CD14-positive monocyte (primary cell): ENCODE measurements at regions not wholly inside any gene's neighbourhood (a gene's known extent, or its start where the extent isn't known, plus 50 kb on each side); places are given as distances from the start of the nearest gene placed in this dataset.

ENCODE experiments used
- DNase-seq, 3 donors: peaks; one replicate each; pipeline ENCODE4 v3.0.0-alpha.2; 2011 to 2022
- H2AFZ ChIP-seq: 2 replicates; pipeline ENCODE4 v1.6.0; 2012; ENCODE audit warnings: mild to moderate bottlenecking, low read depth, low read length, inconsistent platforms; ENCODE audit not compliant: insufficient read depth, poor library complexity, severe bottlenecking
- H3K27ac ChIP-seq, 2 donors: 1 replicate in 1 of 2; 2 replicates in 1 of 2; pipeline ENCODE4 v1.5.1; 2012 to 2013; ENCODE audit warnings: low read length in 2 of 2, control low read depth in 1 of 2, inconsistent platforms in 1 of 2, low read depth in 1 of 2, mild to moderate bottlenecking in 1 of 2
- H3K27me3 ChIP-seq, 2 donors: one replicate each; pipeline versions ENCODE4 v1.6.0 to v1.6.1; 2011 to 2013; ENCODE audit warnings: low read length in 2 of 2; ENCODE audit not compliant: control insufficient read depth in 2 of 2, insufficient read depth in 2 of 2
- H3K36me3 ChIP-seq, 2 donors: replicated peaks in 1 of 2; 1 replicate in 1 of 2; 2 replicates in 1 of 2; pipeline versions ENCODE4 v1.5.1 to v1.6.1; 2012 to 2013; ENCODE audit warnings: low read length in 2 of 2, control low read depth in 1 of 2, inconsistent platforms in 1 of 2, mild to moderate bottlenecking in 1 of 2; ENCODE audit not compliant: insufficient read depth in 2 of 2, control insufficient read depth in 1 of 2
- H3K4me1 ChIP-seq, 2 donors: 1 replicate in 1 of 2; 2 replicates in 1 of 2; pipeline versions ENCODE4 v1.5.1 to v1.6.1; 2012 to 2013; ENCODE audit warnings: low read length in 2 of 2, control low read depth in 1 of 2, inconsistent platforms in 1 of 2, mild to moderate bottlenecking in 1 of 2, moderate library complexity in 1 of 2; ENCODE audit not compliant: insufficient read depth in 2 of 2, control insufficient read depth in 1 of 2
- H3K4me2 ChIP-seq: replicated peaks from 2 replicates; pipeline ENCODE3; 2012; ENCODE audit warnings: low read length, moderate library complexity, mild to moderate bottlenecking; ENCODE audit not compliant: poor library complexity, severe bottlenecking; ENCODE audit errors: extremely low read depth
- H3K4me3 ChIP-seq, 3 experiments: fragments of 200-600 bp in 1 of 3; sonication (generic) in 1 of 3; replicated peaks in 1 of 3; 1 replicate in 2 of 3; 2 replicates in 1 of 3; pipeline ENCODE4 v1.5.1; 2011 to 2013; ENCODE audit warnings: low read length in 3 of 3, mild to moderate bottlenecking in 3 of 3, control low read depth in 2 of 3, low read depth in 2 of 3, inconsistent platforms in 1 of 3, moderate library complexity in 1 of 3
- H3K79me2 ChIP-seq: 2 replicates; pipeline ENCODE4 v1.6.0; 2012; ENCODE audit warnings: mild to moderate bottlenecking, control low read depth, inconsistent platforms, low read length, moderate library complexity; ENCODE audit not compliant: insufficient read depth
- H3K9ac ChIP-seq: 2 replicates; pipeline ENCODE4 v1.6.0; 2017; ENCODE audit warnings: low read length, mild to moderate bottlenecking; ENCODE audit not compliant: insufficient read depth, poor library complexity, severe bottlenecking
- H3K9me3 ChIP-seq, 2 donors: replicated peaks in 1 of 2; 1 replicate in 1 of 2; 2 replicates in 1 of 2; pipeline versions ENCODE4 v1.5.1 to v1.6.1; 2012 to 2013; ENCODE audit warnings: low read length in 2 of 2, control low read depth in 1 of 2; ENCODE audit not compliant: control insufficient read depth in 1 of 2, insufficient read depth in 1 of 2
- H4K20me1 ChIP-seq: 2 replicates; pipeline ENCODE4 v1.6.0; 2012; ENCODE audit warnings: mild to moderate bottlenecking, low read length, control low read depth, moderate library complexity; ENCODE audit not compliant: insufficient read depth
- H3K27ac Mint-ChIP-seq, 7 donors: one replicate each; pipeline ENCODE4 v1.8.0; 2020; ENCODE audit warnings: mild to moderate bottlenecking in 7 of 7, mixed read lengths in 7 of 7, moderate library complexity in 6 of 7, inconsistent platforms in 2 of 7
- H3K27me3 Mint-ChIP-seq, 3 donors: one replicate each; pipeline ENCODE4 v1.8.0; 2021 to 2022; ENCODE audit warnings: low read depth in 3 of 3, mild to moderate bottlenecking in 3 of 3, mixed read lengths in 3 of 3, moderate library complexity in 3 of 3, inconsistent platforms in 1 of 3
- H3K36me3 Mint-ChIP-seq, 2 donors: one replicate each; pipeline ENCODE4 v1.8.0; 2020; ENCODE audit warnings: mixed read lengths in 2 of 2, inconsistent platforms in 1 of 2, mild to moderate bottlenecking in 1 of 2
- H3K4me1 Mint-ChIP-seq: one replicate; pipeline ENCODE4 v1.8.0; 2020; ENCODE audit warnings: mild to moderate bottlenecking, mixed read lengths
- H3K4me3 Mint-ChIP-seq, 2 donors: one replicate each; pipeline ENCODE4 v1.8.0; 2020; ENCODE audit warnings: mild to moderate bottlenecking in 2 of 2, mixed read lengths in 2 of 2, moderate library complexity in 1 of 2
- H3K9me3 Mint-ChIP-seq, 7 donors: one replicate each; pipeline ENCODE4 v1.8.0; 2020 to 2022; ENCODE audit warnings: mixed read lengths in 7 of 7, mild to moderate bottlenecking in 6 of 7, moderate library complexity in 6 of 7, inconsistent platforms in 2 of 7
- CTCF ChIP-seq: fragments of 200-600 bp; IDR thresholded peaks from one replicate; pipeline ENCODE4 v1.8.0; 2022; ENCODE audit warnings: antibody characterized with exemption, mild to moderate bottlenecking
- WGBS: methylation state at CpG from one replicate; pipeline ENCODE4 v1.1.5; 2013; ENCODE audit warnings: missing lambda C conversion rate; ENCODE audit not compliant: insufficient coverage; 5-methylcytosine and 5-hydroxymethylcytosine counted together
- intact Hi-C, 2 donors: fragments of 100-400 bp; cut with micrococcal nuclease; formaldehyde crosslinking; loops; one replicate each; pipeline versions ENCODE4 v1.15.0 to v1.15.1; 2023

- Histone ChIP-seq H3K9ac (no peak overlapping the region), H3K27me3 (no peaks in the 10 kb centered on the region), H3K4me2 (no peak overlapping the region), H2AFZ (no peak overlapping the region), H4K20me1 (no peaks in the 10 kb centered on the region), H3K36me3 (no peaks in the 10 kb centered on the region), H3K79me2 (no peaks in the 10 kb centered on the region), H3K4me3 (no peak overlapping the region), H3K27ac (no peak overlapping the region), H3K9me3 (no peaks in the 10 kb centered on the region), H3K4me1 (no peaks in the 10 kb centered on the region)
- Mint-ChIP-seq H3K9me3 (peaks cover 0 to 2% (median 0%) of the 10 kb centered on the region in 7 donors), H3K4me1 (no peaks in the 10 kb centered on the region), H3K27ac (no peak overlapping the region), H3K36me3 (no peaks in the 10 kb centered on the region), H3K4me3 (no peak overlapping the region), H3K27me3 (peaks cover 1 to 10% (median 8%) of the 10 kb centered on the region in 3 donors)
- intact Hi-C loops, result no loop called here
- 95% methylated on average over 15 of the region's 15 CpGs for WGBS
- TF ChIP-seq CTCF, result no peak
- no peak for DNase-seq
These were observed 191.1 kb downstream of the OLFM1 start for GRCh38 chr9:135278586-135278985.

- no peaks in the 10 kb centered on the region for H3K36me3 Mint-ChIP-seq
- intact Hi-C loops, result no loop called here
These were observed 191.9 kb downstream of the OLFM1 start for GRCh38 chr9:135279385-135279784.

More at GRCh38 chr9:135279385-135279784, 191.9 kb downstream of the OLFM1 start:
- no peaks in the 10 kb centered on the region for H3K36me3 ChIP-seq
- H3K4me2 ChIP-seq, result no peak overlapping the region
- DNase-seq, result no peak
- no peaks in the 10 kb centered on the region for H3K4me1 ChIP-seq
- H3K27ac ChIP-seq, result no peak overlapping the region
- H3K27me3 ChIP-seq, result no peaks in the 10 kb centered on the region
- Mint-ChIP-seq H3K27me3 (peaks cover 1 to 8% (median 6%) of the 10 kb centered on the region in 3 donors), H3K4me3 (no peak overlapping the region), H3K9me3 (peaks cover 0 to 5% (median 0%) of the 10 kb centered on the region in 7 donors), H3K4me1 (no peaks in the 10 kb centered on the region), H3K27ac (no peak overlapping the region)
- TF ChIP-seq CTCF, result no peak
- no peak overlapping the region for H3K9ac ChIP-seq
- H3K4me3 ChIP-seq, result no peak overlapping the region
- H3K9me3 ChIP-seq, result no peaks in the 10 kb centered on the region
- no peak overlapping the region for H2AFZ ChIP-seq
- no peaks in the 10 kb centered on the region for H4K20me1 ChIP-seq
- H3K79me2 ChIP-seq, result no peaks in the 10 kb centered on the region
- 98% methylated on average over 9 of the region's 12 CpGs for WGBS
